HG03378 (cell line): ENCODE measurements at regions not wholly inside any gene's neighbourhood (a gene's known extent, or its start where the extent isn't known, plus 50 kb on each side); places are given as distances from the start of the nearest gene placed in this dataset.

Experiments used
- ATAC-seq: cut with Tn5 transposase; IDR thresholded peaks from one replicate; pipeline ENCODE4 v1.9.1; 2021; ENCODE audit warnings: mild to moderate bottlenecking, moderate library complexity; ENCODE audit not compliant: unreplicated experiment

DNA sequence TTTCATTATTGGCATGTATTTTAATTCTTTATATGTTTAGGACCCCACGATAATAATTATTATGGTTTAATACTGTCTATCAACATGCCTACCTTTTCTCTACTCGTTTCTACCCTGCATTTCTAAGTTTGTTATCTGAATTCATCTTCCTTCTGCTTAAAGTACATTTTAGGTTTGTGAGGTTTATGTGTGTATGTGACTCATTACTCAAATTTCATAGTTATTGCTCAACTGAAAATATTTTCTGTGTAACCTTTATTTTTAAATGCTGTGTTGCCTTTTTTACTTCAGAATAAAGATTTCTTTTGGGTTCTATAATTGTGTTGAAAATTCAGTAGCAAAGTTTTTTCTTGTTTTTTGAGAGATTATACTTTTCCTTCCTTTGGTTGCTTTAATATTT is 933.9 kb upstream of the LRRTM1 start:
- no peak for ATAC-seq

DNA sequence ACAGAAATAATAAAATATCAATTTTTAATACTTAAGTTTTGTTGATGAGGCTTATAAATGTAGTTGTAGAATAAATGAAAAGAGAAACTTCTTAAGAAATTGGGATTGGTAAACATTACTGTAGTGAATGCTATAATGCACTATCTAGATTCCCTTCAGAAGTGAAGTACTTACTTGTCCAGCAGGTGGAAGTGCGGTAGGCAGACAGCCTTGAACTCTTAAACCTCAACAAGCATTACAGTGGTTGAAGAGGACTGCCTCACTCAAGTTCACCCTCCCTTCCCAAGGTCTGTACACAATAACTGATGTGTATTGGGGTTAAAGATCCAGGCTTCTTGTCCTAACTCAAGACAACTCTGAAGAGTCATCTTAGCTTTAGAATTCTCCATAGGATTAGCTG is 931.0 kb upstream of the LRRTM1 start:
- no peak for ATAC-seq

- no peak for ATAC-seq
Observed at GRCh38 chr2:81234711-81235110, 930.2 kb upstream of the LRRTM1 start.

DNA sequence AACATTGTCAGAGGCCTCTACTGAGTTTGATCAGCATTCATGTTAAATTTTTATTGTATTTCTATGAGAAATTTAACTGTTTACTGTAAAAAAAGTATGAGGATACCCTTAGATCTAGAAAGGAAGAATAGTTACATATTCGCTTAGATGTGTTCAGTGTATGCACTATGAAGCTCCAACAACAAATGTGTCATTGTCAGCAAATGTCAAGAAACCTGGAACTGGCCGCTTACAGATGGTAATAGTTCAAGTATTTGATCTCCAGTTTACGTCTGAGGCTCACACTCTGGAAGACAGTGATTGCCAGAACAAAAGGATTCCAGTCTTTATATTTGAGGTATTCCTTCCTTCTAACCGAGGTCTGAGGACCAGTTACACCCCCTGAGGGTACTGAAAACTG is 921.2 kb upstream of the LRRTM1 start:
- no peak for ATAC-seq

DNA sequence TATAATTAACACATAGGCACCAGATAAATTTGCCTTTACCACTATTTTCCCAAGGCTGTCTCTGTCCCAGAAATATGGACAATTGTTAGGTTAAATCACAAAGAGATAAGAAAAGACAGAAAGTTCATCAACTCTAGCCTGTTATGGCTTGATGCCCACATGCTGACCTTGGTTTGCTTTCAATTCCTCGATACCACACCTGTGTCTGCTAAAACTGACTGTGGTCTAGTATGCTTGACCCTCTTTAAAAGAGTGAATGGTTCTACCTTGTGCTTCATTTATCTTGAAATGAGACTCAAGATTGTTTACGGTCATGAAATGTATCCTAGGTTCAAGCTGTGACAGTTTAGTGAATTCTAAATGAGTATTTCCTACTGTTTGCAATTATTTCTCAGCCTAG is 909.0 kb upstream of the LRRTM1 start:
- no peak for ATAC-seq

- no peak for ATAC-seq
Observed at GRCh38 chr2:81206216-81206615, 901.7 kb upstream of the LRRTM1 start.

GRCh38 chr2:81196933-81197628 is 892.5 kb upstream of the LRRTM1 start:
- ATAC-seq, result no peak

DNA sequence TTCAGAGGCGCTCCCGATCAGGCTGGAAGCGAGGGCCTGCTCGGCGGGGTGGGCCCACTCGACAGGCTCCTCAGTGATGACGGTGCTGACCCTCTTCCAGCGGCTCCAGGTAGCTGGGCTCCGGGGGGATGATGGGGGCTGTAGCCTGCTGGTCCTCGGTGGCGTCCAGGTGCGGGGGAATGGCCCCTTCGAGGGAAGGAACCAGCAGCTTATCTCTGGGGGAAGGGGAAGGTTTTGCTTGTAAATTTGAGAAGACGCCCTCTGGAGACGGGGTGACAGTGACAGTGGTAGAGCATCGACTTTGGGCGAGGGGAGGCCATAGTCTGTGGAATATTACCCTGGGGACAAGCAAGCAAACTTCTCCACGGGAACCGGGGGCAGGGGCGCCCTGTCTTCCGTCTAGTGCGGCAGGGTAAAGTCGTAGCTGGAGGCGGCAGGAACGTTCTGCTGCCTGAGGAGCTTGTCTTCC is 891.9 kb upstream of the LRRTM1 start:
- ATAC-seq, result no peak

- ATAC-seq, result no peak
Observed at GRCh38 chr2:81195774-81196382, 891.3 kb upstream of the LRRTM1 start.

DNA sequence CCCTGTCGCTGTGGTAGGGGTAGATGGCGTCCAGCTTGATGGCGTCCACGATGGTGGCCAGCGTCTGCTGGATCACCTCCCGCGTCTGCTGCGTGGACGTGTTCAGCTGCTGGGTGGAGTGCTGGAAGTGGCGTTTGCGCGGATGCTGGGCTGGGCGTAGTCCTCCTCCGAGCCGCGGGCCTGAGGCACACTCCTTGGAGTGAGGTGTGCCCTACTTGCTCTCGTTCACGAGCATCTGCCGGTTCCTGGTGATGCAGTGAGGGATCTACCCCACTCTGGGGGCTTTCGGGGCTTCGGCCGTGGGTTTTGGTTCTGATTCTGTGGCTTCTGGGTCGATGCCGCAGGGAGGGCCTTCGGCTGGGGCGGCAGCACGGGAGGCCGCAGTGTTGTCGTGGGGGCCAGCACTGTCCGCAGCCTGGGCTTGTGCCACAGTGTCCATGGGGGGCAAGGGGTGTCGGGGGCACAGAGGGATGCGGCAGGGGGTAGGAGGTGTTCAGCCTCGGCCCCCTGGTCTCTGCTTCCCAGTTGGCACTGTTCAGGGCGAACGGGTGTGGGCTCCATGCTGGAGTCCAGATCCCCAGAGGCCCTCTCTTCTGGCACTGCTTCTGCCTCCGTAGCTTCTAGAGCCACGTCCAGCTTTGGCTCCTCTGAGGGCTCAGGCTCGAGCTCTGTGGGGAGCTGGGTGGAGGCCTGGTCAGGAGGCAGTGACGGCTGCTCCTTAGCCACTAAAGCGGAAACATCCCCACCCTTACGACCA is 890.6 kb upstream of the LRRTM1 start:
- ATAC-seq, result no peak

DNA sequence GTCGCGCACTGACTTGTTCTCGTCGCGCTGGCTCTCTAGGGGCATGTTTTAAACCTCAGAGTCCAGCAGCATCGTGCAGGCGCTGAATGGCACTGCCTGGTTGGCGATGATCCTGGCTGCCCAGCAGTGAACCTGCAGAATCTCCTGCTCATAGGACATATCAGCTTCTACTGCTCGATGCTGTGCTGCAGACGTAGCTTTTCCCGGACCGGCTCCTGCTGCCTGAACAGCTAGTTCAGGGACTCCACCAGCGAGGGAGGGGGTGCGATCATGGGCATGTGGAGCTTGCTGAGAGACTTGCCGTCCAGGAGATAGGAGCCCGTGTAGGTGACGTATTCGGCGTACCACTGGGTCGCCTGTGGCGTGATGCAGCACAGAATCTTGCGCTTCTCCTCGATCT is 890.0 kb upstream of the LRRTM1 start:
- ATAC-seq, result no peak

DNA sequence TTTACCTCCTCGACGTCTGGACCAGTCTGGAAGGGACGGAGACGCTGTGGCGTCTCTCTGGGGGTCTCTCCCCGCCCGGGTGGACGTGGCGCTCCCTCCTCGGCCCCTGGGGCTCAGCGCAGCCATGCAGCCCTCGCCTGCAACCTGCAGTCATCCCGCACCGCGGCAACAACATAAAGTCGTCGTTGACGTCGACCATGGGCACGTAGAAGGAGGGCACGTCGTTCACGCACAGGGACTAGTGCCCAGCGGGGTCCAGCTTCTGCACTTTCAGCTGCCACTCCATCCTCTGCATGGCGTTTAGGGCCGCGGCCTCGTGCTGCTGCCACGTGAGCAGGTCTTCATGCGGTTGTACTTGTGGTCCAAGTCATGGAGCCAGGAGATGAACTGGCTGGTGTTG is 889.6 kb upstream of the LRRTM1 start:
- ATAC-seq, result no peak

DNA sequence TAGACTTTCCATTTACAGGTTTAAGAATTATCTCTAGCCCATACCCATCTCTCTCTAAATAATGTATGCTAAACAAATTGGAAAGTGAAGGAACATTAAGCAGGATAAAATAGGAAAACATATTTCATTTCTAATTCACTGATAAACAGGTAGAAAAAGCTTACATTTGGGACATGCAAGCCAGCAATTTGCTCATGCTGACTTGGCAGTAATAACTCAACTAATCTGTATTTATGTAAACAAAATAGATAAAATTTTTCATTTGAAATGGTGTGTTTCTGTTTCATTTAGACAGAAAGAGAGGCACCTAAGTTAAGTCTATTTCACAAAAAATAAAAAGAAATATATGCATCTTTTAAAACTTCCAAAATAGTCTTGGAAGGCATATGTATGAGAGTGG is 877.3 kb upstream of the LRRTM1 start:
- no peak for ATAC-seq

- ATAC-seq, result no peak
Observed at GRCh38 chr2:81171447-81171846, 866.9 kb upstream of the LRRTM1 start.

DNA sequence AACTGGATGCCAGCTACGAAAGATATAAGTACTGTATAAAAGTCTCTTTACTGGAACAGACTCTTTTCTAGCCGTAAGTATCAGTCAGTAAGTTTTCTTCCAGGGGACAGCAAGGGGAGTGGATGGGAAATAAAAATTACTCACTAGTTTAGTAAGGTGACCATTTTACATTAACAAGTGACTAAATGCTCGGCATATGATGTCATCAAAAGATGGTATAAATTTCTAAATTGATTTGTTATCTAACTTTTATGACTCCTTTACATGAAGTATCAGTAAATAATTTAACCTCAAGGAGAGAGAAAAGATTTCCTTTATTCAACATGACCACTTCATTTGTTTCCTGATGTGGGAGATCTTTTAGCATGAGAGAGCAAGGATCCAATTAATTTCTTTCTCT is 859.0 kb upstream of the LRRTM1 start:
- ATAC-seq, result no peak

DNA sequence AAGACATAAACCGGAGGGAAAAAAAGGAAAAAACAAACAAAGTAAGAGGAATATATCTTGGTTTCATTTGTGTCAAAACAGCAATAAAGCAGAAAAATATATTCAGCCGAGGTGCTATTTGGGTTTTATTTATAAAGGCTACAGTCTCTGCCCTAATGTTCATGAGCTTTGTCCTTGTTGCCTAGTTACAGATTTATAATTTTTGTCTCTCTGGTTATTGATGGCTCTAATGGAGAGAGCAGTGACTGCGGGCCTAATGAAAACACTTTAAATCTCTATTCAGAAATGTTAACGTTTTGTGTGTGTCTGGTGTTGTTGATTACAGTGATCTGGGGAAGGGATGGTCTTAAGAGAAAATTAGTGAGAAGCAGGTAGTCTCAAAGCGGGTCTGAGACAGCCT is 854.0 kb upstream of the LRRTM1 start:
- no peak for ATAC-seq

GRCh38 chr2:81148323-81148722 is 843.8 kb upstream of the LRRTM1 start:
- no peak for ATAC-seq

DNA sequence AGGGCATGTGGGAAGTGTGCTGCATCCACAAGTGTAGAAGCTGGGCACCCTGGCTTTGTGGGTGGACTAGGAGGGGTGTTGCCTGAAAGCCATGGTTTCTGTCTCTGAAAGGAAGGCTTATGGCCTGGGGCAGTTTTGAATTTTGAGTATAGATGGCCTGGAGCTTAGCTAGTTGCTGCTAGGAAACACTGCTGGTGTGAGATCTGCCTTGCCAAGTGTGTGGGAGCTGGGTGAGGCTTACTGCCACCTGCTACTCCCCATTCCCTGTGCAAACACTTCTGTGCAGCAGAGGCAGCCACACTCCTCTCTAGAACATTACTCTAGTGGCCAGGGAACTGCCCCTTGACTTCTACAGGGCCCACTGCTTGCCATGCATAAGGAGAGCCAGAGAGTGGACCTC is 831.7 kb upstream of the LRRTM1 start:
- ATAC-seq, result no peak

GRCh38 chr2:81097361-81097760 is 792.8 kb upstream of the LRRTM1 start:
- ATAC-seq, result no peak

DNA sequence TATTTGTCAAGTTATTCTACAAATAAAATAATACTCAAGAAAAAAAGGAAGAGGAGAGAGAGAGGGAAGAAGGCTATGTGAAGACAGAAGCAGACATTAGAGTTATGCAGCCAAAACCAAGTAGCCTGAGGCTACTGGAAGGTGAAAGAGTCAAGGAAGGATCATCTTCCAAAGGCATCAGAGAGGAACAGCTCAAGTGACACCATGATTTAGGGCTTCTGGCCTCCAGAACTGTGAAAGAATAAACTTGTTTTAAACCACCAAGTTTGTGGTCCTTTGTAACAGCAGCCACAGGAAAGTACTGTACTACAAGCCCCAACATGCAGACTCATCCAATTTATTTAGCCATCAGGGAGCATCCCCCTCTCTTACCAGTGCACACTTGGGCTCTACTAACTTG is 788.5 kb upstream of the LRRTM1 start:
- no peak for ATAC-seq

DNA sequence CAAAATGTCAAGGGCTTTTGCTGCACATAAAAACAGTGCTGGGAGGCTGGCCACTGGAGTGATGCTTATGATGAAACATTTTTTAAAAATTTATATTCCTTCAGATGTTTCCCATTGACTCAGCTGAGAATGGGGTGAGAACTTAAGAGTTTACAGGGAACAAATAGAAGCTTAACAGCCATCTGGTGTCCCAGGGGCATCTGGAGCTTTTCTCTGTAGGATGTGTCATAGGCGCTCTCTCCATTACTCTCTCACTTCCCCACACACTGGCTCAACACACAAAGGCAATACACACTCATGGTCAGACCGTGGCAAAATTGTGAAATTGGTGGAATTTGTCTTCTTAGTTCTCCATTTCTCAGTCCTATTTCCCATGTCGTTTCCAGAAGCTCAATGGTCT is 783.1 kb upstream of the LRRTM1 start:
- ATAC-seq, result no peak

GRCh38 chr2:81084101-81084500 is 779.5 kb upstream of the LRRTM1 start:
- ATAC-seq, result no peak
